CD14-positive monocyte (primary cell): ENCODE measurements at regions not wholly inside any gene's neighbourhood (a gene's known extent, or its start where the extent isn't known, plus 50 kb on each side); places are given as distances from the start of the nearest gene placed in this dataset.
"Not testable (repeated sequence)": the region's sequence is repeated elsewhere in the genome, so short reads cannot be mapped to it uniquely, and the experiment has no call there.

Experiments used
- DNase-seq, 3 donors: peaks; one replicate each; pipeline ENCODE4 v3.0.0-alpha.2; 2011 to 2022
- H2AFZ ChIP-seq: 2 replicates; pipeline ENCODE4 v1.6.0; 2012; ENCODE audit warnings: mild to moderate bottlenecking, low read depth, low read length, inconsistent platforms; ENCODE audit not compliant: insufficient read depth, poor library complexity, severe bottlenecking
- H3K27ac ChIP-seq, 2 donors: 1 replicate in 1 of 2; 2 replicates in 1 of 2; pipeline ENCODE4 v1.5.1; 2012 to 2013; ENCODE audit warnings: low read length in 2 of 2, control low read depth in 1 of 2, inconsistent platforms in 1 of 2, low read depth in 1 of 2, mild to moderate bottlenecking in 1 of 2
- H3K27me3 ChIP-seq, 2 donors: one replicate each; pipeline versions ENCODE4 v1.6.0 to v1.6.1; 2011 to 2013; ENCODE audit warnings: low read length in 2 of 2; ENCODE audit not compliant: control insufficient read depth in 2 of 2, insufficient read depth in 2 of 2
- H3K36me3 ChIP-seq, 2 donors: replicated peaks in 1 of 2; 1 replicate in 1 of 2; 2 replicates in 1 of 2; pipeline versions ENCODE4 v1.5.1 to v1.6.1; 2012 to 2013; ENCODE audit warnings: low read length in 2 of 2, control low read depth in 1 of 2, inconsistent platforms in 1 of 2, mild to moderate bottlenecking in 1 of 2; ENCODE audit not compliant: insufficient read depth in 2 of 2, control insufficient read depth in 1 of 2
- H3K4me1 ChIP-seq, 2 donors: 1 replicate in 1 of 2; 2 replicates in 1 of 2; pipeline versions ENCODE4 v1.5.1 to v1.6.1; 2012 to 2013; ENCODE audit warnings: low read length in 2 of 2, control low read depth in 1 of 2, inconsistent platforms in 1 of 2, mild to moderate bottlenecking in 1 of 2, moderate library complexity in 1 of 2; ENCODE audit not compliant: insufficient read depth in 2 of 2, control insufficient read depth in 1 of 2
- H3K4me2 ChIP-seq: replicated peaks from 2 replicates; pipeline ENCODE3; 2012; ENCODE audit warnings: low read length, moderate library complexity, mild to moderate bottlenecking; ENCODE audit not compliant: poor library complexity, severe bottlenecking; ENCODE audit errors: extremely low read depth
- H3K4me3 ChIP-seq, 3 experiments: fragments of 200-600 bp in 1 of 3; sonication (generic) in 1 of 3; replicated peaks in 1 of 3; 1 replicate in 2 of 3; 2 replicates in 1 of 3; pipeline ENCODE4 v1.5.1; 2011 to 2013; ENCODE audit warnings: low read length in 3 of 3, mild to moderate bottlenecking in 3 of 3, control low read depth in 2 of 3, low read depth in 2 of 3, inconsistent platforms in 1 of 3, moderate library complexity in 1 of 3
- H3K79me2 ChIP-seq: 2 replicates; pipeline ENCODE4 v1.6.0; 2012; ENCODE audit warnings: mild to moderate bottlenecking, control low read depth, inconsistent platforms, low read length, moderate library complexity; ENCODE audit not compliant: insufficient read depth
- H3K9ac ChIP-seq: 2 replicates; pipeline ENCODE4 v1.6.0; 2017; ENCODE audit warnings: low read length, mild to moderate bottlenecking; ENCODE audit not compliant: insufficient read depth, poor library complexity, severe bottlenecking
- H3K9me3 ChIP-seq, 2 donors: replicated peaks in 1 of 2; 1 replicate in 1 of 2; 2 replicates in 1 of 2; pipeline versions ENCODE4 v1.5.1 to v1.6.1; 2012 to 2013; ENCODE audit warnings: low read length in 2 of 2, control low read depth in 1 of 2; ENCODE audit not compliant: control insufficient read depth in 1 of 2, insufficient read depth in 1 of 2
- H4K20me1 ChIP-seq: 2 replicates; pipeline ENCODE4 v1.6.0; 2012; ENCODE audit warnings: mild to moderate bottlenecking, low read length, control low read depth, moderate library complexity; ENCODE audit not compliant: insufficient read depth
- H3K27ac Mint-ChIP-seq, 7 donors: one replicate each; pipeline ENCODE4 v1.8.0; 2020; ENCODE audit warnings: mild to moderate bottlenecking in 7 of 7, mixed read lengths in 7 of 7, moderate library complexity in 6 of 7, inconsistent platforms in 2 of 7
- H3K27me3 Mint-ChIP-seq, 3 donors: one replicate each; pipeline ENCODE4 v1.8.0; 2021 to 2022; ENCODE audit warnings: low read depth in 3 of 3, mild to moderate bottlenecking in 3 of 3, mixed read lengths in 3 of 3, moderate library complexity in 3 of 3, inconsistent platforms in 1 of 3
- H3K36me3 Mint-ChIP-seq, 2 donors: one replicate each; pipeline ENCODE4 v1.8.0; 2020; ENCODE audit warnings: mixed read lengths in 2 of 2, inconsistent platforms in 1 of 2, mild to moderate bottlenecking in 1 of 2
- H3K4me1 Mint-ChIP-seq: one replicate; pipeline ENCODE4 v1.8.0; 2020; ENCODE audit warnings: mild to moderate bottlenecking, mixed read lengths
- H3K4me3 Mint-ChIP-seq, 2 donors: one replicate each; pipeline ENCODE4 v1.8.0; 2020; ENCODE audit warnings: mild to moderate bottlenecking in 2 of 2, mixed read lengths in 2 of 2, moderate library complexity in 1 of 2
- H3K9me3 Mint-ChIP-seq, 7 donors: one replicate each; pipeline ENCODE4 v1.8.0; 2020 to 2022; ENCODE audit warnings: mixed read lengths in 7 of 7, mild to moderate bottlenecking in 6 of 7, moderate library complexity in 6 of 7, inconsistent platforms in 2 of 7
- CTCF ChIP-seq: fragments of 200-600 bp; IDR thresholded peaks from one replicate; pipeline ENCODE4 v1.8.0; 2022; ENCODE audit warnings: antibody characterized with exemption, mild to moderate bottlenecking
- WGBS: methylation state at CpG from one replicate; pipeline ENCODE4 v1.1.5; 2013; ENCODE audit warnings: missing lambda C conversion rate; ENCODE audit not compliant: insufficient coverage; 5-methylcytosine and 5-hydroxymethylcytosine counted together
- intact Hi-C, 2 donors: fragments of 100-400 bp; cut with micrococcal nuclease; formaldehyde crosslinking; loops; one replicate each; pipeline versions ENCODE4 v1.15.0 to v1.15.1; 2023

GRCh38 chrX:108945883-108946523, 209.6 kb upstream of the IRS4 start:
- H3K9me3 Mint-ChIP-seq: peaks cover 0 to 9% (median 3%) of the 10 kb centered on the region in 7 donors
- H3K27me3 ChIP-seq: no peaks in the 10 kb centered on the region
- no peak for TF ChIP-seq CTCF
- intact Hi-C loops: no loop called here
- H3K9ac ChIP-seq: no peak overlapping the region
- no peak overlapping the region for H3K4me2 ChIP-seq
- H3K36me3 Mint-ChIP-seq: no peaks in the 10 kb centered on the region
- H3K4me1 ChIP-seq: no peaks in the 10 kb centered on the region
- peaks cover 7 to 22% of the 10 kb centered on the region in 2 donors for H3K9me3 ChIP-seq
- H3K36me3 ChIP-seq: no peaks in the 10 kb centered on the region
- no peak overlapping the region for H2AFZ ChIP-seq
- no peak for DNase-seq
- H4K20me1 ChIP-seq: no peaks in the 10 kb centered on the region
- peaks cover 0 to 3% (median 0%) of the 10 kb centered on the region in 3 donors for H3K27me3 Mint-ChIP-seq
- no peak overlapping the region for H3K27ac ChIP-seq
- H3K27ac Mint-ChIP-seq: no peak overlapping the region
- no peak overlapping the region for H3K4me3 ChIP-seq
- no peak overlapping the region for H3K4me3 Mint-ChIP-seq
- no CpG with 5 or more reads among the region's 3 CpGs for WGBS
- H3K4me1 Mint-ChIP-seq: no peaks in the 10 kb centered on the region
- no peaks in the 10 kb centered on the region for H3K79me2 ChIP-seq

- H3K36me3 Mint-ChIP-seq: no peaks in the 10 kb centered on the region
- no peak for TF ChIP-seq CTCF
- Histone ChIP-seq H3K4me1 (no peaks in the 10 kb centered on the region), H3K79me2 (no peaks in the 10 kb centered on the region), H3K27me3 (no peaks in the 10 kb centered on the region), H3K27ac (no peak overlapping the region), H3K4me3 (no peak overlapping the region), H4K20me1 (no peaks in the 10 kb centered on the region), H3K4me2 (no peak overlapping the region), H3K9ac (no peak overlapping the region), H3K9me3 (no peaks in the 10 kb centered on the region), H2AFZ (no peak overlapping the region), H3K36me3 (no peaks in the 10 kb centered on the region)
- no peak overlapping the region for H3K4me3 Mint-ChIP-seq
- intact Hi-C loops: no loop called here
- peaks cover 1 to 10% (median 3%) of the 10 kb centered on the region in 7 donors for H3K9me3 Mint-ChIP-seq
- H3K27ac Mint-ChIP-seq: no peak overlapping the region
- peaks cover 0 to 1% (median 0%) of the 10 kb centered on the region in 3 donors for H3K27me3 Mint-ChIP-seq
- H3K4me1 Mint-ChIP-seq: no peaks in the 10 kb centered on the region
- no peak for DNase-seq
Measured at GRCh38 chrX:108914791-108915190, 178.4 kb upstream of the IRS4 start.

GRCh38 chrX:108903831-108904230, 167.5 kb upstream of the IRS4 start:
- H3K27ac ChIP-seq, H3K4me3 ChIP-seq, H3K36me3 ChIP-seq, H3K4me1 Mint-ChIP-seq, DNase-seq, intact Hi-C loops, H3K4me1 ChIP-seq, H3K36me3 Mint-ChIP-seq, H3K79me2 ChIP-seq, H3K4me2 ChIP-seq, H3K9me3 ChIP-seq, H3K27me3 ChIP-seq, H3K9me3 Mint-ChIP-seq, H3K4me3 Mint-ChIP-seq, H3K27me3 Mint-ChIP-seq, H2AFZ ChIP-seq, H3K9ac ChIP-seq, H3K27ac Mint-ChIP-seq, H4K20me1 ChIP-seq: not testable (repeated sequence)
- WGBS: no CpG with 5 or more reads among the region's 5 CpGs
